ENCODE measurements at regions not wholly inside any gene's neighbourhood (a gene's known extent, or its start where the extent isn't known, plus 50 kb on each side); places are given as distances from the start of the nearest gene placed in this dataset. TPM values are rescaled to one million over a fixed set of nuclear protein-coding genes. Genes with fewer than 3 reads are reported as not detected.

- whole genome bisulfite sequencing, result 92% methylated on average over 1 of the region's 1 CpG
These were observed 57.8 kb upstream of the NDST4 start for GRCh38 chr4:115171220-115171619.

GRCh38 chr4:115165503-115165902 lies 52.1 kb upstream of the NDST4 start:
- no peak for DNase-seq (ENCODE audit: extremely low spot score)
- no peaks in the 10 kb centered on the region for H3K4me1 ChIP-seq (ENCODE audit: insufficient read depth)
- H3K27ac ChIP-seq (ENCODE audit: low read depth), result no peak overlapping the region
- no peaks in the 10 kb centered on the region for H3K36me3 ChIP-seq (ENCODE audit: insufficient read depth)
- no peak overlapping the region for H3K4me3 ChIP-seq (ENCODE audit: low read depth, low read length)

More at GRCh38 chr4:115171220-115171619, 57.8 kb upstream of the NDST4 start:
- H3K4me1 ChIP-seq (ENCODE audit: insufficient read depth), result no peaks in the 10 kb centered on the region
- no peak for DNase-seq (ENCODE audit: extremely low spot score)
- no peak overlapping the region for H3K27ac ChIP-seq (ENCODE audit: low read depth)
- no peak overlapping the region for H3K4me3 ChIP-seq (ENCODE audit: low read depth, low read length)
- no peaks in the 10 kb centered on the region for H3K36me3 ChIP-seq (ENCODE audit: insufficient read depth)

Small RNA genes lying in the stretch of these regions (small RNA-seq; reads per million reads assigned to genes)
- gene RNU6-119P, result not detected

All from urinary bladder (tissue), 4 donors.